ENCODE measurements at regions not wholly inside any gene's neighbourhood (a gene's known extent, or its start where the extent isn't known, plus 50 kb on each side); places are given as distances from the start of the nearest gene placed in this dataset.
A peak's percentile ranks its signal among the peaks of the same experiment; 100 is the strongest.
"Not testable (repeated sequence)": the region's sequence is repeated elsewhere in the genome, so short reads cannot be mapped to it uniquely, and the experiment has no call there.

- DNase-seq: not testable (repeated sequence)
Measured at GRCh38 chr7:66459783-66460413, 168.8 kb upstream of the KCTD7 start.

GRCh38 chr7:66460921-66461361 lies 167.7 kb upstream of the KCTD7 start:
- no peak for DNase-seq

GRCh38 chr7:66461397-66461796 lies 167.3 kb upstream of the KCTD7 start:
- DNase-seq: not testable (repeated sequence)

GRCh38 chr7:66462831-66463230 lies 165.8 kb upstream of the KCTD7 start:
- DNase-seq: not testable (repeated sequence)

GRCh38 chr7:66464059-66464458 lies 164.6 kb upstream of the KCTD7 start:
- no peak for DNase-seq

- no peak for DNase-seq
Measured at GRCh38 chr7:66466081-66466600, 162.5 kb upstream of the KCTD7 start.

GRCh38 chr7:66467887-66468286 lies 160.8 kb upstream of the KCTD7 start:
- DNase-seq: no peak

- DNase-seq: not testable (repeated sequence)
Measured at GRCh38 chr7:66473064-66473463, 155.6 kb upstream of the KCTD7 start.

GRCh38 chr7:66474441-66474840 lies 154.2 kb upstream of the KCTD7 start:
- no peak for DNase-seq

GRCh38 chr7:66476056-66476455 lies 152.6 kb upstream of the KCTD7 start:
- DNase-seq: not testable (repeated sequence)

- not testable (repeated sequence) for DNase-seq
Measured at GRCh38 chr7:66477822-66478397, 150.8 kb upstream of the KCTD7 start.

- DNase-seq: not testable (repeated sequence)
Measured at GRCh38 chr7:66481229-66481628, 147.5 kb upstream of the KCTD7 start.

- DNase-seq: not testable (repeated sequence)
Measured at GRCh38 chr7:66489065-66489464, 139.6 kb upstream of the KCTD7 start.

GRCh38 chr7:66489741-66490140 lies 138.9 kb upstream of the KCTD7 start:
- not testable (repeated sequence) for DNase-seq

- not testable (repeated sequence) for DNase-seq
Measured at GRCh38 chr7:66490979-66491378, 137.7 kb upstream of the KCTD7 start.

- not testable (repeated sequence) for DNase-seq
Measured at GRCh38 chr7:66492405-66492804, 136.3 kb upstream of the KCTD7 start.

GRCh38 chr7:66493235-66494205 lies 135.2 kb upstream of the KCTD7 start:
- DNase-seq: peak; percentile 99

- peak; percentile 22 for DNase-seq
Measured at GRCh38 chr7:66497346-66497745, 131.3 kb upstream of the KCTD7 start.

GRCh38 chr7:66500087-66500486 lies 128.6 kb upstream of the KCTD7 start:
- peak; percentile 43 for DNase-seq

- DNase-seq: no peak
Measured at GRCh38 chr7:66502230-66503035, 126.2 kb upstream of the KCTD7 start.

- DNase-seq: no peak
Measured at GRCh38 chr7:66503036-66503370, 125.7 kb upstream of the KCTD7 start.

GRCh38 chr7:66503551-66504031 lies 125.1 kb upstream of the KCTD7 start:
- no peak for DNase-seq
